B cell (primary cell): ENCODE measurements at regions not wholly inside any gene's neighbourhood (a gene's known extent, or its start where the extent isn't known, plus 50 kb on each side); places are given as distances from the start of the nearest gene placed in this dataset.

Experiments
- ATAC-seq: fragments of 200-7000 bp; cut with Tn5 transposase; one replicate; pipeline ENCODE4 v1.10.0; 2021; ENCODE audit warnings: low read depth, mild to moderate bottlenecking, moderate number of reproducible peaks, moderate library complexity
- CTCF ChIA-PET: fragments of 350-600 bp; sonication (Branson Sonifier 250); formaldehyde crosslinking; loops from one replicate; lab custom pipeline; 2021; ENCODE audit warnings: antibody characterized with exemption, inconsistent platforms; lab: Charles Lee
- POLR2A ChIA-PET: fragments of 350-600 bp; sonication (Branson Sonifier 250); formaldehyde crosslinking; loops from one replicate; lab custom pipeline; 2021; ENCODE audit warnings: antibody characterized with exemption; lab: Charles Lee
- DNase-seq: peaks from one replicate; pipeline ENCODE4 v3.0.0; 2013
- H2AFZ ChIP-seq: 2 replicates; pipeline ENCODE4 v1.6.1; 2012; ENCODE audit warnings: mild to moderate bottlenecking, low read depth, low read length; ENCODE audit not compliant: insufficient read depth, poor library complexity, severe bottlenecking
- H3K27ac ChIP-seq, 2 donors: 1 replicate in 1 of 2; 2 replicates in 1 of 2; pipeline ENCODE4 v1.5.1; 2012 to 2013; ENCODE audit warnings: low read length in 2 of 2, mild to moderate bottlenecking in 2 of 2, moderate library complexity in 1 of 2
- H3K27me3 ChIP-seq, 4 experiments: fragments of 200-600 bp in 1 of 4; sonication (generic) in 1 of 4; replicated peaks in 1 of 4; 1 replicate in 2 of 4; 2 replicates in 2 of 4; pipeline versions ENCODE4 v1.6.1 to v1.7.0; 2013 to 2016; ENCODE audit warnings: low read length in 3 of 4, mild to moderate bottlenecking in 2 of 4, mixed read lengths in 1 of 4, moderate library complexity in 1 of 4; ENCODE audit not compliant: insufficient read depth in 4 of 4, control insufficient read depth in 3 of 4; ENCODE audit errors: control extremely low read depth in 1 of 4
- H3K36me3 ChIP-seq, 2 experiments: replicated peaks in 1 of 2; 1 replicate in 1 of 2; 2 replicates in 1 of 2; pipeline versions ENCODE4 v1.6.1 to v1.7.1; 2013; ENCODE audit warnings: low read length in 1 of 2; ENCODE audit not compliant: insufficient read depth in 2 of 2, control insufficient read depth in 1 of 2; ENCODE audit errors: control extremely low read depth in 1 of 2, extremely low read depth in 1 of 2
- H3K4me1 ChIP-seq, 2 donors: fragments of 200-600 bp in 1 of 2; sonication (generic) in 1 of 2; 1 replicate in 1 of 2; 2 replicates in 1 of 2; pipeline versions ENCODE4 v1.5.1 to v1.6.1; 2013 to 2017; ENCODE audit warnings: low read length in 2 of 2; ENCODE audit not compliant: control insufficient read depth in 2 of 2, insufficient read depth in 2 of 2
- H3K4me2 ChIP-seq: replicated peaks from 2 replicates; pipeline ENCODE3; 2012; ENCODE audit warnings: mild to moderate bottlenecking, low read depth, low read length; ENCODE audit not compliant: poor library complexity, severe bottlenecking
- H3K4me3 ChIP-seq, 5 experiments: fragments of 200-600 bp in 1 of 5; sonication (generic) in 1 of 5; 1 replicate in 3 of 5; 2 replicates in 2 of 5; pipeline versions ENCODE4 v1.5.1 to v1.7.0; 2011 to 2016; ENCODE audit warnings: low read length in 4 of 5, mild to moderate bottlenecking in 4 of 5, low read depth in 2 of 5, control low read depth in 1 of 5, moderate library complexity in 1 of 5; ENCODE audit not compliant: insufficient read depth in 1 of 5; ENCODE audit errors: control extremely low read depth in 1 of 5, extremely low read depth in 1 of 5
- H3K79me2 ChIP-seq: fragments of 200-600 bp; sonication (generic); one replicate; pipeline ENCODE4 v1.6.0; 2016; ENCODE audit warnings: low read length; ENCODE audit not compliant: control insufficient read depth, insufficient read depth
- H3K9ac ChIP-seq: fragments of 200-600 bp; sonication (generic); 2 replicates; pipeline ENCODE4 v1.6.1; 2017; ENCODE audit warnings: mild to moderate bottlenecking, low read length, moderate library complexity
- H3K9me3 ChIP-seq, 3 donors: one replicate each; pipeline versions ENCODE4 v1.6.1 to v1.7.1; 2013; ENCODE audit warnings: low read length in 2 of 3; ENCODE audit not compliant: control insufficient read depth in 2 of 3, insufficient read depth in 1 of 3; ENCODE audit errors: control extremely low read depth in 1 of 3
- H4K20me1 ChIP-seq: 2 replicates; pipeline ENCODE4 v1.6.0; 2012; ENCODE audit warnings: mild to moderate bottlenecking, low read length; ENCODE audit not compliant: insufficient read depth, control insufficient read depth, poor library complexity, severe bottlenecking
- H3K27ac Mint-ChIP-seq: one replicate; pipeline ENCODE4 v1.8.0; 2021; ENCODE audit warnings: mixed read lengths
- H3K27me3 Mint-ChIP-seq: one replicate; pipeline ENCODE4 v1.8.0; 2021; ENCODE audit warnings: mixed read lengths
- H3K4me1 Mint-ChIP-seq: one replicate; pipeline ENCODE4 v1.8.0; 2021; ENCODE audit warnings: mixed read lengths
- H3K4me3 Mint-ChIP-seq: one replicate; pipeline ENCODE4 v1.8.0; 2021; ENCODE audit warnings: mixed read lengths
- H3K9me3 Mint-ChIP-seq: one replicate; pipeline ENCODE4 v1.8.0; 2022; ENCODE audit warnings: mixed read lengths; ENCODE audit not compliant: insufficient read depth
- CTCF ChIP-seq: fragments of 200-600 bp; IDR thresholded peaks from one replicate; pipeline ENCODE4 v1.8.0; 2022; ENCODE audit warnings: antibody characterized with exemption, mild to moderate bottlenecking
- EZH2 ChIP-seq: IDR thresholded peaks from 2 replicates; pipeline ENCODE4 v1.6.1; 2012; ENCODE audit warnings: borderline replicate concordance, low read depth, mild to moderate bottlenecking, moderate library complexity, low read length; ENCODE audit not compliant: insufficient read depth, poor library complexity, severe bottlenecking
- WGBS: methylation state at CpG from one replicate; pipeline ENCODE4 v1.1.5; 2013; ENCODE audit warnings: missing lambda C conversion rate; ENCODE audit not compliant: insufficient coverage; 5-methylcytosine and 5-hydroxymethylcytosine counted together
- intact Hi-C: fragments of 100-400 bp; cut with micrococcal nuclease; formaldehyde crosslinking; loops from one replicate; pipeline ENCODE4 v1.10.0; 2022

GRCh38 chr2:79387431-79387830, 125.4 kb upstream of the CTNNA2 start:
- Histone ChIP-seq H3K4me3 (no peak overlapping the region), H3K36me3 (no peaks in the 10 kb centered on the region), H2AFZ (no peak overlapping the region), H3K9me3 (peaks cover 0 to 2% (median 0%) of the 10 kb centered on the region in 3 donors), H3K79me2 (no peaks in the 10 kb centered on the region), H4K20me1 (no peaks in the 10 kb centered on the region), H3K27ac (no peak overlapping the region), H3K27me3 (no peaks in the 10 kb centered on the region), H3K9ac (no peak overlapping the region), H3K4me2 (no peak overlapping the region), H3K4me1 (no peaks in the 10 kb centered on the region)
- Mint-ChIP-seq H3K4me3 (no peak overlapping the region), H3K9me3 (peaks cover 5% of the 10 kb centered on the region), H3K27ac (no peak overlapping the region), H3K4me1 (no peaks in the 10 kb centered on the region), H3K27me3 (no peaks in the 10 kb centered on the region)
- DNase-seq, result no peak
- CTCF ChIA-PET, result no interaction called here
- WGBS, result 95% methylated on average over 4 of the region's 4 CpGs
- POLR2A ChIA-PET, result no interaction called here
- TF ChIP-seq CTCF (no peak), EZH2 (no peak)
- ATAC-seq, result no peak
- intact Hi-C loops, result no loop called here

- Histone ChIP-seq H3K4me2 (no peak overlapping the region), H3K36me3 (no peaks in the 10 kb centered on the region), H3K9ac (no peak overlapping the region), H3K27me3 (no peaks in the 10 kb centered on the region), H3K4me3 (no peak overlapping the region), H3K4me1 (no peaks in the 10 kb centered on the region), H3K9me3 (peaks cover 0 to 2% (median 0%) of the 10 kb centered on the region in 3 donors), H4K20me1 (no peaks in the 10 kb centered on the region), H3K79me2 (no peaks in the 10 kb centered on the region), H2AFZ (no peak overlapping the region), H3K27ac (no peak overlapping the region)
- POLR2A ChIA-PET, result no interaction called here
- no peaks in the 10 kb centered on the region for H3K9me3 Mint-ChIP-seq
- no peak for ATAC-seq
- H3K4me1 Mint-ChIP-seq, result no peaks in the 10 kb centered on the region
- CTCF ChIA-PET, result no interaction called here
- no peaks in the 10 kb centered on the region for H3K27me3 Mint-ChIP-seq
- no peak overlapping the region for H3K27ac Mint-ChIP-seq
- DNase-seq, result no peak
- intact Hi-C loops, result no loop called here
- 50% methylated on average over 1 of the region's 1 CpG for WGBS
- H3K4me3 Mint-ChIP-seq, result no peak overlapping the region
- TF ChIP-seq CTCF (no peak), EZH2 (no peak)
Measured at GRCh38 chr2:79383681-79384080, 129.2 kb upstream of the CTNNA2 start.
